ENCODE measurements at regions not wholly inside any gene's neighbourhood (a gene's known extent, or its start where the extent isn't known, plus 50 kb on each side); places are given as distances from the start of the nearest gene placed in this dataset.

DNA sequence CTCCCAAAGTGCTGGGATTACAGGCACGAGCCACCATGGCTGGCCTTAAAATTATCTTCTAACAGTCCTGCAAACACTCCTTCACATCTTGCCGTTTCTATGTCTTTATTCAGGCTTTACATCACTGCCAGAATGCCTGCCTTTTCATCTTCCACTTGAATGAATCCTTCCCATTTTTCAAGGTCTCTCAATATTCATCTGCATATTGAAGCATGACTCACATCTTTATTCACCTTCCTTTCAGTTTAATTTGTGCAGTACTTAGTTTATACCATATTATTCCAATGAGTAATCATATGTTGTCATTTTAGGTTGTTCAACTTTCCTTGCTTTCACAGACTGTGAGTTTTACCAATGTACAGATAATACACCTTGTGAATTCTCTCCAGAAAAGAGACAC is 510.1 kb upstream of the PIK3C3 start:
- DNase-seq (ENCODE audit: extremely low read depth in 1 of 11, low read depth in 9 of 11, low spot score in 4 of 11): no peak

DNA sequence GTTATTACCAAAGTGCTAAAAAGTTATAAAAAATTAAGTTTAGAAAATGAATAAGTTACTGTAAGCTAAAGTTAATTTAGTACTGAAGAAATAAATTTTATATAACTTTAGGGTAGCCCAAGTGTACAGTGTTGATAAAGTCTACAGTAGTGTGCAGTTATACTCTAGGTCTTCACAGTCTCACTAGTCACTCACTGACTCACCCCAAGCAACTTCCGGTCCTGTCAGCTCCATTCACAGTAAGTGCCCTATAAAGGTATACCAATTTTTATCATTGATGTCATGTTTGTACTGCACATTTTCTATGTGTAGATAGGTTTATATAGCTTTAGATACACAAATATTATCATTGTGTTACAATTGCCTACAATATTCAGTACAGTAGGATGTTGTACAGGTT is 518.3 kb upstream of the PIK3C3 start:
- no peak for DNase-seq (ENCODE audit: extremely low read depth in 1 of 11, low read depth in 9 of 11, low spot score in 4 of 11)

DNA sequence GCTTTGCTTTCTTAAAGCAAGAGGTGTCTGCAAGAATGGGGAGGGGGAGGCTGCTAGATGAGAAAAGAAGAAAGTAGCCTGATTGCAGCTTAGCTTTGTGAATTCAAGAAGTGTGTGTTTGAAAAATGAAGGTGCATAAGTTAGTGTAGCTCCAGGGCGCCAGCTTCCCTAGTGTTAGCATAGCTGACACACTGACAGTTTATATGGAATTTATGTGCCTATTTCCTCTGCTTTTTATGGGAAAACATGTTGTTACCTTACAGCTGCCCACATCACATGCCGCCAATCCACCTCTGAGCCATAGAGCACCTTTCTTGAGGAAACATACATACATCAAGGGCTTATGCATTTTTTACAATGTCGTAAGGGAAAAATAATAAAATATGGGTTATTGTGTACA is 536.4 kb upstream of the PIK3C3 start:
- no peak for DNase-seq (ENCODE audit: extremely low read depth in 1 of 11, low read depth in 9 of 11, low spot score in 4 of 11)

DNA sequence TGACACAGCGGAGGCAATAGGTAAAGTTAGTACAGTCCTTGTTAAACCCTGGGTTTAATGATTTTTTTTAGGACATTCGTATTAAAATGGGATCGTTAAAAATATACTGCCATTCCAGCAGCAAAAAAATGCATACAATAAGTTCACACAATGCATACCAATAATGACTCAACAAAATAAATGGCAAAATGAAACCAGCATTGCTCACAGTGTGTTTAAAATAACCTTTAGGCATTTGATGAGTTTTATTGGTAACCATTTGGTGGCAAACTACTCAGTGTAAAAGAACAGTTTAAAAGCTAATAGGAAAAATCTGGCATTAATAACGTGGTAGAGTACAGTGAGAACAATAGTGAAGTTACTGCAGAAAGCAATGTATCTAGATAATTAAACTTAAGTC is 539.0 kb upstream of the PIK3C3 start:
- DNase-seq (ENCODE audit: extremely low read depth in 1 of 11, low read depth in 9 of 11, low spot score in 4 of 11): no peak

DNA sequence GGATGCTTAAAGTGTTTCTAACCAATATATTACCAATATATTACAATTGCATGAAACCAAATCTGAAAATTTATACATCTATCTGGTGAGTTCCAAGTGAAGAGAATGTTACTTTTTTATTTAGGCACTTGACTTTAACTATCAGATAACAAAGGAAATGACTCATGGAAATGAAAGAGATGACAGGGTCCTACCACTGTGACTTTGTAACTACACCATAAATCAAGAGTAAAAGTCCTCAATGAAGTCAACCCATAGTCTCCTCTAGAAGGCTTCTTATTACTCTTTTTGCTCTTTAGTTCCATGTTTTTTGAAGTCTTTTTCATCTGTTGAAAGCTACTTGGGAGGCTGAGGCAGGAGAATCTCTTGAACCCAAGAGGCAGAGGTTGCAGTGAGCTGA is 545.0 kb upstream of the PIK3C3 start:
- DNase-seq (ENCODE audit: extremely low read depth in 1 of 11, low read depth in 9 of 11, low spot score in 4 of 11): no peak

DNA sequence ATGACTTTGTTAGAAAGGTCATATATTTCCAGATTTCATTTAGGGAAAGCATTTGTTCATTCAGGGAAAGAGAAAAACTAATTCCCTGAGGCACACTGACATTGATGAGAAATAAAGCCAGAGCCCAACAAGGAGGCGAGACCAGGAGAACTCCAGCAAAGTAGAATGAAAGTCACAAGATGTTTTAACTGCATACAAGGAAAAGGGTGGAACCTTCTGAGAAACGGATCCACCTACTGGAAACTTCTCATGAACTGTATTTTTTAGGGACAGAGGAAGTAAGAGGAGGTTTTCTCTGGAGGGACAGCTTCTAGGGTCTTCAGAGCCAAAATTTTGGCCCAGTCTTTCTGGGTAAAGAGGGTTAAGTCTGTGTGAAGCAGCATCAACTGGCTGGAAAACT is 548.2 kb upstream of the PIK3C3 start:
- no peak for DNase-seq (ENCODE audit: extremely low read depth in 1 of 11, low read depth in 9 of 11, low spot score in 4 of 11)

DNA sequence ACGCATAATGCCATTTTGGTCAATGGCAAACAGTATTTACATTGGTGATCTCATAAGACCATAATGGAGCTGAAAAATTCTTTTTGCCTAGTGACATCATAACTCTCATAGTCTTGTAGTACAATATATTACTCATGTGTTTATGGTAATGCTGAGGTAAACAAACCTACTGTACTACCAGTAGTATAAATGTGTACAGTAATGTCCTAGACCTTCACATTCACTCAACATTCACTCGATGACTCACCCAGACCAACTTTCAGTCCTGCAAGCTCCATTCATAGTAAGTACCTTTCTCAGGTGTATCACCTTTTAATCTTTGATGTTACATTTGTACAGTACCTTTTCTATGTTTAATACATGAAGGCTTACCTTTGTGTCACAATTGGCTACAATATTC is 558.2 kb upstream of the PIK3C3 start:
- DNase-seq (ENCODE audit: extremely low read depth in 1 of 11, low read depth in 9 of 11, low spot score in 4 of 11): no peak

DNA sequence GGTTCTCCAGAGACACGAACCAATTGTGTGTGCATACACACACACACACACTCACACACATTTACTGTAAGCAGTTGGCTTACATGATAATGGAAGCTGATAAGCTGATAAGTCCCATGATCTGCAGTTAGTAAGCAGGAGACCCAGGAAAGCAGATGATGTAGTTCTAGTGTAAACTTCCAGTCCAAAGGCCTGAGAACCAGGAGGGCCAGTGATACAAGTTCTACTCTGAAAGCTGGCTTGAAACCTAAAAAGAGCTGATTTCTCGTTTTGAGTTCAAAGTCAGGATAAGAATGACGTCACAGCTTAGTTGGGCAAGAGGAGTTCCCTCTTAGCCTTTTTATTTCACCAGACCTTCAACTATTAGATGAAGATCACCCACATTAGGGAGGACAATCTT is 558.8 kb upstream of the PIK3C3 start:
- no peak for DNase-seq (ENCODE audit: extremely low read depth in 1 of 11, low read depth in 9 of 11, low spot score in 4 of 11)

DNA sequence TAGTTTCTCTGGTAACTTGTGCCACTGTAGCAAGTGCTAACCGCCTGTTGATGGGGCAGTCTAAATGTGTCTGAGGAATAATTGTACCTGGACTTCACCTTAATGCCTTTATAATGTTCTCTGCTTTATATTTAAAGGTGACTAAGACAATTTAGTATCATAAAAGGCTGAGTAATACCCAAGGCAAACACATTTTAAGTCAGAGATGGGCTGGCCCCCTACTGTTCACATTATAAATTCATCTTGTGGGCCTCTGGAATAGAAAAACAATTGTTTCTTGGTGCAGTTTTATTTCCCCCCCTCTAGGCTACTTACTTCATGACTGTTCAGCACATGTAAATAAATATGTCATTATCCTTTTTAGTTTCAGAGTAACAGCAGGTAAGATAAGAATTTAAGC is 559.3 kb upstream of the PIK3C3 start:
- no peak for DNase-seq (ENCODE audit: extremely low read depth in 1 of 11, low read depth in 9 of 11, low spot score in 4 of 11)

DNA sequence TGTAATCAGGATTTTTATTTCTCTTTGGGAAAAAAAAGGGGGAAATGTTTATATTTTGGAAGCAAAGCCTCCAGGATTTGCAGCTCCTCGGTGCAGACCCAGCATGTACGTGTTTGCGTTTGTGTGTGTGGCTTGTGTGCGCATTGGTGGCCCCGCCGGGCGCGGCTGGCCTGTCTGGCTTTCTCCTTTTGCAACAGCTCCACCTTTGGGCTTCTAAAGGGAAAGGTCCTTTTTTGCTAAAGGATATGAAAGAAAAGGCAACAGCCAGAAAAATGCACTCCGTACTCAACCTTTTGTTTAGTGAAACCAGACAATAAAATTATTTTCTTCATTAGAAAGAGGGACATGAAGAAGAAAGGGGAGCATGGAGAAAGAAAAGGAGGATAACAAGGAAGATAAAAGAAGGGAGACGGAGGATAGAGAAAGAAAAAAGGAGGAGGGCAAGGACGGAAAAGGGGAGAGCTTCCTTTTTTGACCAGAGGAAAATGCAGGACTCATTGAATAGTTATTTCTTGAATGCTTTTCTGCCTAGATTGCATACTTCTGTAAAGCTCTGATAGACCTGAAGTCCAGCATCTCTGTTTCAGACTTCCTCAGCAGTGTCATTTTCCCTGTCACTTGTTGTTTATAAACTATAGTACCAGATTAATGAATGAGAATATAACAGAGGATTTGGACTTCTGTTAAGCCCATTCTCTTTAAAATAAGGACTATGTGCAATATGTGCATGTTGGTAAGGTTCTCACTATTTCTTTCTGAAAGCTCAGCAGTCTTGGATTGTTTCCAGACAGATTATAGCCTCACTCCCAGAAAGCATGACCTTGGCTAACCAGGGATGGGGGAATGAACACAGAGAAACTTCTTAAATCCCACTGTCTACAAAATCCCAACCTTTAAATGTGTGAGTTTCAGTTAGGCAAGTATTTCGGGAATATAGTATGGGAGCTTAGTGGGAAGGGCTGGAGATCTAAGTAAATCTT is 563.1 kb upstream of the PIK3C3 start:
- DNase-seq (ENCODE audit: extremely low read depth in 1 of 11, low read depth in 9 of 11, low spot score in 4 of 11): peak in 10 of 11 donors; percentile 34 to 61 (median 48)

DNA sequence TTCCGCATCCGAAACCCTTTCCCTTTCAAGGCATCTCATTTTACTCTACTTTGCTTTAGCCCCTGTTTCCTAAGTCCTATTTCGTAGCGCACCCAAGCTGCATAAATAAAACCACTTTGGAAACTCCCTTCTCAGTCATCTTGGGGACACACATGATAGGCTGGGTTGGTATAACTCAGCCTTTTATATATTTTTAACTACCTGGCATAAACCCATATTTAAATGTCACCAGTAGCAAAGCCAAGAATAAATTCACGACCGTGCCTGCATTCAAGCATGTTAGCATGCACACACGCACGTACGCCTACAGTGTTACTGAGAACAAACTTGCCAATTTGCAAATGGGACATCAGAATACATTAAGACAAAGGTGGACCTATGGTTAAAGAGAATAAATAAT is 564.7 kb upstream of the PIK3C3 start:
- DNase-seq (ENCODE audit: extremely low read depth in 1 of 11, low read depth in 9 of 11, low spot score in 4 of 11): peak in 1 of 11 donors; percentile 6

DNA sequence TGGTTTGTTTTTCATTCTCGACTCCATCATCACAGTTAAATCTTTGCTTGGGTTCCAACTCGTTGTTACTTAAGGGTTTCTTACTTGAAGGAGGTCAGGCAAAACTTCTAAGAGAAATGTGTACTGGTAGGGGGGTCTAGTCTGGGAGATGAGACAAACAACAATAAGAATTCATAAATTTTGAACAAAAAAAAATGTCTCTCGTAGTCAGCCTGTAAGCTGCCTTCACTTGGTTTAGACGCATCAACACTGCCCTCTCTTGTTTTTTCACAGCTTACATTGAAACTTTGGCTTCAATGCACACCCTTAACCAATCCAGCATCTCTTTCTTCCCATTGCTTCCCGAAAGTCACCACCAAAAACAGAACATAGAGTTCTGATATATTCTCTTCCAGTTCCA is 576.4 kb upstream of the PIK3C3 start:
- peak in 7 of 11 donors; percentile 31 to 57 (median 47) for DNase-seq (ENCODE audit: extremely low read depth in 1 of 11, low read depth in 9 of 11, low spot score in 4 of 11)

DNA sequence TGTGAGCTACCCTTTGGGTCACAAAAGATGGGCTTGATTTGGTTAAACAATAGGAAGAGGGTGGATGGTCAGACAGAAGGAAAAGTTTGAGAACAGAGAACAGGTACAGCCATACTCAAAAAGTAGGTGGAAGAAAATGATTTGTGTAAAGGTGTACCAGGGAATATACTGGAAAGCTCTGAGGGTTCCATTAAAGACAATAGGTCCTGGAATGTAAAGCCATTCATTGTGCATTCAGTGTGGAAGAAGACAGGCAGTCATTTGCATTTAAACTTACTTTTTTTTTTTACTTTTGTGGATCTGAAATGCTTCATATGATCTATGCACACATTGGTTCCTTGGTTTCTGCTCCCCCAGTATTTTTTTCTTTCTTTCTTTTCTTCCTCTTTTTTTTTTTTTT is 581.4 kb upstream of the PIK3C3 start:
- no peak for DNase-seq (ENCODE audit: extremely low read depth in 1 of 11, low read depth in 9 of 11, low spot score in 4 of 11)

DNA sequence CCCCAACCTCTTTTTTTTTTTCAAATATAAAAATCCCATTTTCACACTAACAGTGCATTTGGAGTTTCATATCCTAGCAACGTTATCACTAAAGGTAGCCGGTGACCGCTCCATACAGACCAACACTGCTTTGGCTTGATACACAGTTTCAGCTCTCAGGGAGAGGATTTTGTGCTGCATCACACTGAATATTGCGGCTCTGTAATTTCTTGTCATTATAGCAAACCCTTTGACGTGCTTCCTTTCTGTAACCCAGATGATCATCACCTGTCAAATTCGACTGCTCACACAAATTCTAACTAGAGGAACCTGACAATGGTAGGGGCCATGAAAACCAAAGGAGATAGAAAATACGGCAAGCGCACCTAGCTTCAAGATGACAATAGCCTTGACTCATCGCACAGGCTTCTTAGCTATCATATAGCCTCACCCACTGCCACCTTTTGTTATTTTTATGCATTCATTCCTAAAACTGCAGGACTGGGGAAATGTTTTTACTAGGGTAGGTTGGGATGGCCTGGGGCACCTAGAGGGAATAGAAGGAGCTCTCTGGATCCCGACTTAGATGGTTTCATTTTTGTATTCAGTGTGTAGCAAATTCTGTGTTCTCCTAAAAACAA is 582.9 kb upstream of the PIK3C3 start:
- no peak for DNase-seq (ENCODE audit: extremely low read depth in 1 of 11, low read depth in 9 of 11, low spot score in 4 of 11)

DNA sequence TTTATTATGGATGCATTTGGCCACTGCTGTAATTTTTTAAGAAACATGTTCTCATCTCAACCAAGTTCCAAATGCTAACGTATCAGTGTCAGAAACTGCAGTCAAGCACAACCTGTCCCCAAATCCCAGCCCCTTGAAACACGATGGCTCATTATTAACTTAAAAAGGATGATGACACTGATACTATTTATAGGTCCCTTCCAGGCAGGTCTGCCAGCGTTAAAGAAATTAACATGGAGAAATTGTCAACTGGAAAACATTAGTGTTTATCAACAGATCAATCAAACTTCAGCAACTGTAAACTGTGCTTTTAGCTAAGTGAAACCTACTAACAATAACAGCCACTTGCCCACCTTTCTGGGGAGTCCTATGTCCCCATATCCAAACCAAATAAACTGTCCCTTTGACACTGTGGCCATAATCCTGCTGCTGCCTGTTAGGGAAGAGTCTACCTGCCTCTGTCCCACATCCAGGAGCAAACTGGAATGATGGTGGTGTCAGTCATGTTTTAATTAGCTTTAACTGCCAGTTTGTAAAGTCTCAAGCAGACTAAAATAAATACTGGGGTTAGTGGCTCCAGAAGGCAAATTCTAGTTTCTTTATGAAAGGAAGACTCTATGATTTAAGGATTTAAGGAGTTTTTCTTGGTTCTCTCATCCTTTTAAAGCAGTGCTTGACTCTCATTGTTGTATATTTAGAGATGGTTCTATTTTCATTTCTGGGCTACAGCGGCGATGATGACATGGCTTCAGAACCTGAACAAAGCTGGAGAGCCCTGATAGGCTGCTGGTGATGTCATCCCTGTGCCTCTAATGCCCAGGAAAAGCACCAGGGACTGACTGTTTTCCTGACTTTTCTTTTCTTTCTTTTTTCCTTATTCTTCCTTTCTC is 583.6 kb upstream of the PIK3C3 start:
- no peak for DNase-seq (ENCODE audit: extremely low read depth in 1 of 11, low read depth in 9 of 11, low spot score in 4 of 11)

DNA sequence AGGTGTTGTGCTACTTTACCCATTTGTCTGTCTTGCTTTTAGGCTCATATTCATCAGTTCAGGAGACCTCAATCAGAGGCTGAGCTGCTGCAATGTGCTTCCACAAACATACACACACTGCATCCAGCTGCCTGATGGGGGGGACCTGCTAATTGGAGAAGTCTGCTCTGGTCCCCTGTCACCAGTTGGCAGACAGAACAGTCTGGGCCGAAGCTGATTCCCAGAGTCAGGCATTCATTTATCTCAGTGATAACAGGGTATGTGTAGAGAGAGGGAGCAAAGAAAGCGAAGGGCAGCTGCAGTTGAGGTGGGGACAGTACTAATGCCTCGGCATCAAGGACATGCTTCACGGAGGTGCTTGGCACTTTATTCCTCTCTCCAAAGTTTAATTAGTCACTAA is 584.3 kb upstream of the PIK3C3 start:
- no peak for DNase-seq (ENCODE audit: extremely low read depth in 1 of 11, low read depth in 9 of 11, low spot score in 4 of 11)

DNA sequence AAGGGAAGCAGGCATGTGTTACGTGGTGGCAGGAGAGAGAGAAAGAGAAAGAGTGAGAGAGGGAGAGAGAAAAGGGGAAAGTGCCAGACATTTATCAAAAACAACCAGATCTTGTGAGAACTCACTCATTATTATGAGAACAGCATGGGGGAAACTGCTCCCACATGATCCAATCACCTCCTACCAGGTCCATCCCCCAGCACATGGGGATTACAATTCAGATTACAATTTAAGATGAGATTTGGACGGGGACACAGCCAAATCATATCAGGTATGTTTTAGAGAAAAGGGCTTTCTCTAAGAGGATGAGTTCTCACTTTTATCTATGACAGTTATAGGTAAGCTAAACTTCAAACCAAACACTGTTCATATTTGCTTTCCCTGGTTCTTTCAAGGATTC is 597.3 kb upstream of the PIK3C3 start:
- DNase-seq (ENCODE audit: extremely low read depth in 1 of 11, low read depth in 9 of 11, low spot score in 4 of 11): no peak

DNA sequence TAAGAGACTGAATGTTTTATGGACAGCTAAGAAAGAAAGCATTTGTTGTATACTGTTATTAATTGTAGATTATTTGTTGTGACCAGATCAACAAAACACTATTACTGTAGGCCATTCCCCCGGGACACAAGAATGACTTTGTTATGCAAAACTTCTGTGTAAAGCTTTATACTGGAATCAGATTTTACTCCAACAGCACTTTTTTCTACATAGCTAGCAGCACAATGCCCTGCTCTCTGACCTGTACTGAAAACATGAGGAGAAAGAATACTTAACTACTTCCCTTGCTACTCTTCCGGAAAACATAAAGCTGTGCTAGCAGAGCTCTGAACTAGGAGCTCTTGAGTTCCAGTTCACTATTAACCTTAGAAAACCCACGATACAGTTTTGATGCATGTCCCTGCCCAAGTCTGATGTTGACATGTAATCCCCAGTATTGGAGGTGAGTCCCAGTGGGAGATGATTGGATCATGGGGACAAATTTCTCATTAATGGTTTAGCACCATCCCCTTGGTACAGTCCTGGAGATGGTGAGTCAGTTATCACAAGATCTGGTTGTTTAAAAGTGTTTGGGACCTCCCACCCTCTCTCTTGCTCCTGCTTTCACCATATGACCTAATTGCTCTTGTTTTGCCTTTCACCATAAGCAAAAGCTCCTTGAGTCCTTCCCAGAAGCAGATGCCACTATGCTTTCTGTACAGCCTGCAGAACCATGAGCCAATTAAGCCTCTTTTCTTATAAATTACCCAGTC is 601.1 kb upstream of the PIK3C3 start:
- peak in 2 of 11 donors; percentile 35 to 37 for DNase-seq (ENCODE audit: extremely low read depth in 1 of 11, low read depth in 9 of 11, low spot score in 4 of 11)

DNA sequence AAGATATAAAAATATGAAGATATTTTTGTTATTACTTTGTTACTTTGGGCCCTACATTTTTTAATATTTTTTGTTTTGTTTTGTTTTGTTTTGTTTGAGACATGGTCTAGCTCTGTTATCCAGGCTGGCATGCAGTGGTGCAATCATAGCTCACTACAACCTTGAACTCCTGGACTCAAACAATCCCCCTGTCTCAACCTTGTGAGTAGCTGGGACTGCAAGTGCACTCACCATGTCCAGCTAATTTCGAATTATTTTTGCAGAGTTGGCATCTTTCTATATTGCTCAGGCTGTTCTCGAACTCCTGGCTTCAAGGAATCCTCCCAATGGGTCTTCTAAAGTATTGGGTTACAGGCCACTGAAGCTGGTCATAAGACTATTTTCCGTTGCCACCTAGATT is 603.6 kb upstream of the PIK3C3 start:
- DNase-seq (ENCODE audit: extremely low read depth in 1 of 11, low read depth in 9 of 11, low spot score in 4 of 11): no peak
